Natural killer cell treated with Interleukin-12 subunit alpha and Interleukin-12 subunit beta and Interleukin-15 and Interleukin-18, amount 100 ng/mL, for 72 hours (primary cell): ENCODE measurements at regions not wholly inside any gene's neighbourhood (a gene's known extent, or its start where the extent isn't known, plus 50 kb on each side); places are given as distances from the start of the nearest gene placed in this dataset.
"Not testable (repeated sequence)": the region's sequence is repeated elsewhere in the genome, so short reads cannot be mapped to it uniquely, and the experiment has no call there.

Experiments
- ATAC-seq, 2 donors: fragments of 150-1000 bp; cut with Tn5 transposase in 1 of 2; sonication (Bioruptor Pico), chemical (Tn5 transposase) in 1 of 2; 2 replicates each; pipeline ENCODE4 v1.10.0; 2021
- DNase-seq: peaks from one replicate; pipeline ENCODE4 v3.0.0; 2022; ENCODE audit warnings: low spot score
- H3K27ac Mint-ChIP-seq, 2 donors: 1 replicate in 1 of 2; 2 replicates in 1 of 2; pipeline ENCODE4 v1.8.0; 2022; ENCODE audit warnings: mixed read lengths in 2 of 2, mild to moderate bottlenecking in 1 of 2, moderate library complexity in 1 of 2
- H3K27me3 Mint-ChIP-seq, 2 donors: 1 replicate in 1 of 2; 2 replicates in 1 of 2; pipeline ENCODE4 v1.8.0; 2022; ENCODE audit warnings: mixed read lengths in 2 of 2
- H3K36me3 Mint-ChIP-seq: one replicate; pipeline ENCODE4 v1.8.0; 2022; ENCODE audit warnings: mixed read lengths
- H3K4me1 Mint-ChIP-seq, 2 donors: 1 replicate in 1 of 2; 2 replicates in 1 of 2; pipeline ENCODE4 v1.8.0; 2022; ENCODE audit warnings: low read depth in 2 of 2, mixed read lengths in 2 of 2, mild to moderate bottlenecking in 1 of 2
- H3K4me3 Mint-ChIP-seq: one replicate; pipeline ENCODE4 v1.8.0; 2022; ENCODE audit warnings: mixed read lengths
- H3K9me3 Mint-ChIP-seq: 2 replicates; pipeline ENCODE4 v1.8.0; 2022; ENCODE audit warnings: mixed read lengths

GRCh38 chr16:59840169-59840568 lies 1106.1 kb upstream of the GOT2 start:
- H3K4me1 Mint-ChIP-seq = no peaks in the 10 kb centered on the region
- no peak overlapping the region for H3K4me3 Mint-ChIP-seq
- DNase-seq = no peak
- no peaks in the 10 kb centered on the region for H3K27me3 Mint-ChIP-seq
- no peak for ATAC-seq
- peaks cover 26% of the 10 kb centered on the region for H3K9me3 Mint-ChIP-seq
- H3K27ac Mint-ChIP-seq = no peak overlapping the region
- peaks cover 20% of the 10 kb centered on the region for H3K36me3 Mint-ChIP-seq

- H3K27ac Mint-ChIP-seq = no peak overlapping the region
Measured at GRCh38 chr16:59826767-59827166, 1092.7 kb upstream of the GOT2 start.

GRCh38 chr16:59809488-59809887 lies 1075.4 kb upstream of the GOT2 start:
- ATAC-seq, H3K4me3 Mint-ChIP-seq, H3K27me3 Mint-ChIP-seq, H3K4me1 Mint-ChIP-seq, H3K27ac Mint-ChIP-seq, DNase-seq, H3K36me3 Mint-ChIP-seq: not testable (repeated sequence)
- H3K9me3 Mint-ChIP-seq = peaks cover 40% of the 10 kb centered on the region

More at GRCh38 chr16:59826767-59827166, 1092.7 kb upstream of the GOT2 start:
- H3K4me3 Mint-ChIP-seq = no peak overlapping the region
- H3K4me1 Mint-ChIP-seq = no peaks in the 10 kb centered on the region
- DNase-seq (no peak), ATAC-seq (no peak)
- peaks cover 13% of the 10 kb centered on the region for H3K9me3 Mint-ChIP-seq
- H3K27me3 Mint-ChIP-seq = no peaks in the 10 kb centered on the region
- no peaks in the 10 kb centered on the region for H3K36me3 Mint-ChIP-seq

GRCh38 chr16:59783191-59783590 lies 1049.1 kb upstream of the GOT2 start:
- DNase-seq (no peak), ATAC-seq (no peak)
- Mint-ChIP-seq H3K36me3 (no peaks in the 10 kb centered on the region), H3K4me3 (no peak overlapping the region), H3K27ac (no peak overlapping the region), H3K4me1 (no peaks in the 10 kb centered on the region), H3K27me3 (no peaks in the 10 kb centered on the region), H3K9me3 (peaks cover 19% of the 10 kb centered on the region)

- Mint-ChIP-seq H3K27ac (no peak overlapping the region), H3K36me3 (no peaks in the 10 kb centered on the region), H3K4me1 (no peaks in the 10 kb centered on the region), H3K9me3 (peaks cover 9% of the 10 kb centered on the region), H3K27me3 (no peaks in the 10 kb centered on the region), H3K4me3 (no peak overlapping the region)
- ATAC-seq (no peak), DNase-seq (no peak)
Measured at GRCh38 chr16:59773330-59773729, 1039.2 kb upstream of the GOT2 start.

- no peak for ATAC-seq
- Mint-ChIP-seq H3K9me3 (peaks cover 28% of the 10 kb centered on the region), H3K27ac (no peak overlapping the region), H3K4me1 (no peaks in the 10 kb centered on the region), H3K4me3 (no peak overlapping the region), H3K27me3 (no peaks in the 10 kb centered on the region), H3K36me3 (peaks cover 13% of the 10 kb centered on the region)
- DNase-seq = no peak
Measured at GRCh38 chr16:59759296-59759695, 1025.2 kb upstream of the GOT2 start.

- DNase-seq = no peak
- Mint-ChIP-seq H3K27me3 (no peaks in the 10 kb centered on the region), H3K36me3 (peaks cover 13% of the 10 kb centered on the region), H3K9me3 (peaks cover 28% of the 10 kb centered on the region), H3K4me3 (no peak overlapping the region), H3K4me1 (no peaks in the 10 kb centered on the region), H3K27ac (no peak overlapping the region)
- ATAC-seq = no peak
Measured at GRCh38 chr16:59758848-59759247, 1024.7 kb upstream of the GOT2 start.

GRCh38 chr16:59754854-59755253 lies 1020.7 kb upstream of the GOT2 start:
- H3K9me3 Mint-ChIP-seq = peaks cover 23% of the 10 kb centered on the region
- H3K4me1 Mint-ChIP-seq = no peaks in the 10 kb centered on the region
- no peaks in the 10 kb centered on the region for H3K27me3 Mint-ChIP-seq
- no peak overlapping the region for H3K27ac Mint-ChIP-seq
- DNase-seq (no peak), ATAC-seq (no peak)
- H3K36me3 Mint-ChIP-seq = peaks cover 5% of the 10 kb centered on the region
- H3K4me3 Mint-ChIP-seq = no peak overlapping the region

- DNase-seq (no peak), ATAC-seq (no peak)
- Mint-ChIP-seq H3K9me3 (peaks cover 9% of the 10 kb centered on the region), H3K27me3 (no peaks in the 10 kb centered on the region), H3K4me3 (no peak overlapping the region), H3K36me3 (no peaks in the 10 kb centered on the region), H3K4me1 (no peaks in the 10 kb centered on the region), H3K27ac (no peak overlapping the region)
Measured at GRCh38 chr16:59749662-59750336, 1015.7 kb upstream of the GOT2 start.

- H3K36me3 Mint-ChIP-seq = no peaks in the 10 kb centered on the region
- H3K27me3 Mint-ChIP-seq = no peaks in the 10 kb centered on the region
- H3K9me3 Mint-ChIP-seq = peaks cover 9% of the 10 kb centered on the region
- DNase-seq (no peak), ATAC-seq (no peak)
- H3K27ac Mint-ChIP-seq = no peak overlapping the region
- no peak overlapping the region for H3K4me3 Mint-ChIP-seq
- no peaks in the 10 kb centered on the region for H3K4me1 Mint-ChIP-seq
Measured at GRCh38 chr16:59748531-59748930, 1014.4 kb upstream of the GOT2 start.

GRCh38 chr16:59743504-59743903 lies 1009.4 kb upstream of the GOT2 start:
- Mint-ChIP-seq H3K9me3 (peaks cover 8% of the 10 kb centered on the region), H3K36me3 (peaks cover 5% of the 10 kb centered on the region), H3K4me3 (no peak overlapping the region), H3K4me1 (no peaks in the 10 kb centered on the region), H3K27ac (no peak overlapping the region), H3K27me3 (no peaks in the 10 kb centered on the region)
- no peak for DNase-seq
- ATAC-seq = no peak

GRCh38 chr16:59740858-59741257 lies 1006.7 kb upstream of the GOT2 start:
- ATAC-seq (no peak), DNase-seq (no peak)
- Mint-ChIP-seq H3K9me3 (peaks cover 9% of the 10 kb centered on the region), H3K27me3 (no peaks in the 10 kb centered on the region), H3K27ac (no peak overlapping the region), H3K36me3 (peaks cover 10% of the 10 kb centered on the region), H3K4me1 (no peaks in the 10 kb centered on the region), H3K4me3 (no peak overlapping the region)

- no peak overlapping the region for H3K4me3 Mint-ChIP-seq
- H3K36me3 Mint-ChIP-seq = peaks cover 5% of the 10 kb centered on the region
- no peak overlapping the region for H3K27ac Mint-ChIP-seq
- no peak for ATAC-seq
- H3K27me3 Mint-ChIP-seq = no peaks in the 10 kb centered on the region
- no peaks in the 10 kb centered on the region for H3K4me1 Mint-ChIP-seq
- peaks cover 15% of the 10 kb centered on the region for H3K9me3 Mint-ChIP-seq
- no peak for DNase-seq
Measured at GRCh38 chr16:59737274-59737673, 1003.2 kb upstream of the GOT2 start.

- ATAC-seq (no peak), DNase-seq (no peak)
- Mint-ChIP-seq H3K4me1 (no peaks in the 10 kb centered on the region), H3K27ac (no peak overlapping the region), H3K27me3 (no peaks in the 10 kb centered on the region), H3K36me3 (peaks cover 5% of the 10 kb centered on the region), H3K9me3 (peaks cover 30% of the 10 kb centered on the region), H3K4me3 (no peak overlapping the region)
Measured at GRCh38 chr16:59733321-59733720, 999.2 kb upstream of the GOT2 start.

- no peak for ATAC-seq
- Mint-ChIP-seq H3K27me3 (no peaks in the 10 kb centered on the region), H3K4me3 (no peak overlapping the region), H3K27ac (no peak overlapping the region), H3K36me3 (peaks cover 5% of the 10 kb centered on the region), H3K9me3 (peaks cover 29% of the 10 kb centered on the region), H3K4me1 (no peaks in the 10 kb centered on the region)
- no peak for DNase-seq
Measured at GRCh38 chr16:59729613-59730012, 995.5 kb upstream of the GOT2 start.
